ENCODE measurements at regions not wholly inside any gene's neighbourhood (a gene's known extent, or its start where the extent isn't known, plus 50 kb on each side); places are given as distances from the start of the nearest gene placed in this dataset.

- DNase-seq = no peak
Measured at GRCh38 chr9:87211669-87212068, 264.4 kb upstream of the GAS1 start.

GRCh38 chr9:87212605-87213021 lies 265.3 kb upstream of the GAS1 start:
- no peak for DNase-seq

- no peak for DNase-seq
Measured at GRCh38 chr9:87213948-87214347, 266.6 kb upstream of the GAS1 start.

GRCh38 chr9:87214991-87215390 lies 267.7 kb upstream of the GAS1 start:
- no peak for DNase-seq

GRCh38 chr9:87216036-87216435 lies 268.7 kb upstream of the GAS1 start:
- no peak for DNase-seq

GRCh38 chr9:87216897-87217455 lies 269.7 kb upstream of the GAS1 start:
- DNase-seq = no peak

- DNase-seq = no peak
Measured at GRCh38 chr9:87223392-87224246, 274.0 kb upstream of the DAPK1 start.

GRCh38 chr9:87226896-87227295 lies 270.8 kb upstream of the DAPK1 start:
- DNase-seq = no peak

- no peak for DNase-seq
Measured at GRCh38 chr9:87227456-87227855, 270.2 kb upstream of the DAPK1 start.

GRCh38 chr9:87229108-87229507 lies 268.6 kb upstream of the DAPK1 start:
- DNase-seq = no peak

- no peak for DNase-seq
Measured at GRCh38 chr9:87233431-87233830, 264.2 kb upstream of the DAPK1 start.

GRCh38 chr9:87233899-87234455 lies 263.7 kb upstream of the DAPK1 start:
- DNase-seq = no peak

- no peak for DNase-seq
Measured at GRCh38 chr9:87234854-87235253, 262.8 kb upstream of the DAPK1 start.

GRCh38 chr9:87236546-87236945 lies 261.1 kb upstream of the DAPK1 start:
- no peak for DNase-seq

GRCh38 chr9:87237336-87237735 lies 260.3 kb upstream of the DAPK1 start:
- no peak for DNase-seq

- DNase-seq = no peak
Measured at GRCh38 chr9:87238545-87238944, 259.1 kb upstream of the DAPK1 start.

GRCh38 chr9:87239312-87239711 lies 258.4 kb upstream of the DAPK1 start:
- DNase-seq = no peak

GRCh38 chr9:87243602-87244001 lies 254.1 kb upstream of the DAPK1 start:
- no peak for DNase-seq

- DNase-seq = no peak
Measured at GRCh38 chr9:87245271-87245670, 252.4 kb upstream of the DAPK1 start.

GRCh38 chr9:87247097-87247496 lies 250.6 kb upstream of the DAPK1 start:
- DNase-seq = no peak

- DNase-seq = no peak
Measured at GRCh38 chr9:87249029-87249428, 248.6 kb upstream of the DAPK1 start.

GRCh38 chr9:87250205-87250604 lies 247.5 kb upstream of the DAPK1 start:
- no peak for DNase-seq

- DNase-seq = no peak
Measured at GRCh38 chr9:87255431-87256155, 242.1 kb upstream of the DAPK1 start.

- DNase-seq = no peak
Measured at GRCh38 chr9:87256973-87257372, 240.7 kb upstream of the DAPK1 start.
